ENCODE measurements at regions not wholly inside any gene's neighbourhood (a gene's known extent, or its start where the extent isn't known, plus 50 kb on each side); places are given as distances from the start of the nearest gene placed in this dataset.

DNA sequence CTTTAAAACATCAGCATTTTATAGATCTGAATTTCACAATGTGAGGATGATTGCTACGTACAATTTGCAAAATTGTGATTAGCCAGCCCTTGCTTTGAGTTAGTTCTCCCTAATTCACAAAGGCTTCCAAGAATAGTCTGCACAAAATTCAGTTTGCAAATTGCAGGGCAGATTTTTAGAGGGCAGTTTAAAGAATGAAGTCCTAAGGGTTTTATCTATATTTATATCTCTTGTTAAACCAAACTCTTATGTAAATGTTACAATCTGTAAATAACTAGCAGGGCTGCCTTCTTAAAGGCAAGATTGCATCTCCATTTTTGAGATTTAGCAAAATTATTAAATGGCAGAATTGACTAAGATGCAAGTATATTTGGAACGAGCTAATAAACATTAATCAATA lies 52.8 kb upstream of the ZNF536 start:
- TF ChIP-seq, protein P1, sequence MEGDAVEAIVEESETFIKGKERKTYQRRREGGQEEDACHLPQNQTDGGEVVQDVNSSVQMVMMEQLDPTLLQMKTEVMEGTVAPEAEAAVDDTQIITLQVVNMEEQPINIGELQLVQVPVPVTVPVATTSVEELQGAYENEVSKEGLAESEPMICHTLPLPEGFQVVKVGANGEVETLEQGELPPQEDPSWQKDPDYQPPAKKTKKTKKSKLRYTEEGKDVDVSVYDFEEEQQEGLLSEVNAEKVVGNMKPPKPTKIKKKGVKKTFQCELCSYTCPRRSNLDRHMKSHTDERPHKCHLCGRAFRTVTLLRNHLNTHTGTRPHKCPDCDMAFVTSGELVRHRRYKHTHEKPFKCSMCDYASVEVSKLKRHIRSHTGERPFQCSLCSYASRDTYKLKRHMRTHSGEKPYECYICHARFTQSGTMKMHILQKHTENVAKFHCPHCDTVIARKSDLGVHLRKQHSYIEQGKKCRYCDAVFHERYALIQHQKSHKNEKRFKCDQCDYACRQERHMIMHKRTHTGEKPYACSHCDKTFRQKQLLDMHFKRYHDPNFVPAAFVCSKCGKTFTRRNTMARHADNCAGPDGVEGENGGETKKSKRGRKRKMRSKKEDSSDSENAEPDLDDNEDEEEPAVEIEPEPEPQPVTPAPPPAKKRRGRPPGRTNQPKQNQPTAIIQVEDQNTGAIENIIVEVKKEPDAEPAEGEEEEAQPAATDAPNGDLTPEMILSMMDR (IDR thresholded peaks at IDR 0.05) = no peak
- no peak for TF ChIP-seq POLR2A (IDR thresholded peaks at IDR 0.05)

Data from esophagus squamous epithelium (tissue), 4 donors.